Renal pelvis (tissue), 1 donor: ENCODE measurements at regions not wholly inside any gene's neighbourhood (a gene's known extent, or its start where the extent isn't known, plus 50 kb on each side); places are given as distances from the start of the nearest gene placed in this dataset.

ENCODE experiments used
- DNase-seq: peaks from one replicate; pipeline ENCODE4 v3.0.0-alpha.2; 2013

- no peak for DNase-seq
These were observed 146.7 kb upstream of the KLF14 start for GRCh38 chr7:130880668-130881067.

GRCh38 chr7:130881091-130881798, 147.2 kb upstream of the KLF14 start:
- no peak for DNase-seq

DNA sequence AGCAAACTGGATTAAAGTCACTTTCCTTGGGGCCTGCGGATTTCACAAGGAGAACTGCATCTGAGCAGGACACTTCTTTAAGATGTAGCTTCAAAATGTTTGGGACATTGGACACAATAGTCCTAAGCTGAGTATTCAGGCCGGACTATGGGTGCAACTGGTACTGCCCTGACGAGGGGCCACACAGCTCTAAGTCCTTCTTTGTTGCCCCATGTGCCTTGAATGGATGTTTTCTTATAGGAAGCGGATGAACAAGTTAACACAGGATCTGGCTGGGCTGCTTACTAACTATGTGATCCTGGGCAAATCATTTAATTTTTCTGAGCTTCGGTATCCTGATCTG, 147.8 kb upstream of the KLF14 start:
- no peak for DNase-seq

- no peak for DNase-seq
These were observed 148.4 kb upstream of the KLF14 start for GRCh38 chr7:130882396-130882795.

GRCh38 chr7:130883928-130884327, 149.9 kb upstream of the KLF14 start:
- no peak for DNase-seq

DNA sequence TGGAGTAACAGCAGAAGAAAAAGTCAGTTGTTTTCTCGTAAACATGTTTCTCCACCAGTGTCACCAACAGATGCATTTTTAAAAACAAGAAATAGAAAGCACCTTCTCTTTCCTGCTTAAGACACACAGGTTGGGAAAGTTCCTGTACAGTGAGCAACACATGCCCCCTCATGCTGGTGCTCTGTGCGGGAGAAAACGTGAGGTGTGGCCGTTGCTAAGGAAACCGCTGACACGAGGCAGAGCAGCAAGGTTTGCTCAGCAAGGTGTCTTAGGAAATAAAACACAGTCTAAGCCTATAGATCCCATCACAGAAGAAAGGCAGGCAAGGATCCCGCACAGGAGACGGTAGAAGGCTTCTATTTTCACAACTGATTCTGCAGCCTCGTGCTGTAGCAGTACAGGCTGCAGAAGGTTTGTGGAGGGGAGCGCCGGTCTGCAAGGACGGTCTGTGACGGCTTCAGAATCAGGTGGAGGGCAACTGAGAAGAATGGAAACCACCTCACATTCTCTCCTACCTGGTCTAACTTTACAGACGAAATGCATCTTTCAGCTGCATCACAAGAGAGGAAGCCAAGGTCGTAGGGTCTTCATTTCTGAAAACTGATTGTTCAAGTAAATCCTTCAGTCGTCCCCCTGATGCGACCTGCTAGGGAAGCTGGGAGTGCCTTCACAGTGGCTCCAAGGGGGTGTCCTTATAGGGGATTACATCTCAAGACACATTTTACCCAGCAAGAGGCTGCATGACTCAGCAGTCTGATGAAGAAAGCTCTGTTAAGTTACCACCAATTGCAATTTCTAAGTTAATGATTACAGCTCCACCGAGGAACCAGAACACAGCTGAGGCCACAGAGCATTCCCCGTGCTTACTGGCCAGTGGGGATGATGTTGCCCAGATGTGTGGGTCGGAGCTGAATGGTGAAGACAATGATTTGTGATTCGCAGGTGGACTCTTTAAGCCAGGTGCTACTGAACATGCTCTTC, 150.7 kb upstream of the KLF14 start:
- no peak for DNase-seq

DNA sequence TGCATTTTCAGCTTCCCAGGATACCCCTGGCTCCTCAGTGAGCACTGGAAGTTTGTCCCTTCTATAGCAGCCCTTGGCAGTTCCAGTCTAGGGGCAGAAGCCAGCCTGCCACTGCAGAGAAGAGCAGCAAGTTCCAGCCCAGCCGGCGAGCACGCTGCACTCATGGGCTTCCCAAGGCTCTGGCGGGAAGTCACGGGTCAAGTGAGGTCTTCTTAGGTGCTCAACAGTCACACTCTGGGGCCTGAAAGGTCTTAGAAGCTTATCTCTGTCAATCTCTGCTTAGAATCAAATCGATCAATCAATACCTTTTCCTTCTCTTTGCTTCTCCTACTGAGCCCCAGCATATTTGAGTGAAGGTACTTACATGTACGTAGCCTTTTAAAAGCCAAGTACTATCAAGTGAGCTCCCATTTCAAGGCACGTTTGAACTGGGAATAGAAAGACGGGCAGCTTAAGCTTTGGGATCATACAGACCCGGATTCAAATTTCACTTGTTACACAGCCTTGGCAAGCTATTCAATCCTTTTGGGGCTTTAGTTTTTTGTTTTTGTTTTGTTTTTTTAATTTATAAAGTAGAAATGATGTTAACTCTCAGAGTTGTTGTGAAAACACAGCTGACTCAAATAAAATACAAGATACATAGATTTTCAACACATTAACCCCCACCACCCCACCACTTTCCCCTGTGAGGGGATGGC, 152.6 kb upstream of the KLF14 start:
- no peak for DNase-seq

DNA sequence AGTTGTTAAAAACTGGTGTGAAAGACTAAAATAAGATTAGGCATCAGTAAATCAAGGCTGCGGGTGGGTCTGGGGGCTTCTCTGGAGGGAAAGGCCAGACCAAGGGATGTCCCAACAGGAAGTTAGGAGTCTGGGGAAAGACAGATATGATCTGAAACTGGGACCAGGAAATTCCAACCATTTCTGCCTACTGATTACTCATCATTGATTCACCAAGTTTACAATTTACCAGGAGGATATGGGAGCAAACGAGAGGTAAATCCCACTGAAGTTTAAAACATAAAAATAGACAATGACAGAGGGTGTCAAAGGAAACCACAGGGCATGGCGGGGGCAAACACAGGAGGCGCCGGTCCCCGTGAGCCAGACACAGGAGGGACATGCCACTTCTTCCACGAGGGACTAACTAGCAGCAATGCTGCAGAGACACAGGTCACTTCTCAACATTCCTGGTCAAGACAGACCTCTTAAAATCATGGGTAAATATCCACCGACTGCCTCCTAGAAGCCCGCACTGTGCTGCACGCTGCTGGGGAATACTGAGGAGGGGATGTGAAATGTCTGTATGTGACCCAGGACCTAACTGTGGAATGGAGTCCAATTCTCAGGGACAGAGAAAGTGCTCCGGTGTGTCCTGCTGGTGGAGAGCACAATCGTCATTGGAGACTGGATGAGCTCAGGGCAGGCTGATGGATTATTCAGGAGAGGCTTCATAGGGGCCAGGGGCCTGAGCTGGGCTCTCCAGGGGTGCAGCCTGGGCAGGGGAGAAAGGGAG, 153.4 kb upstream of the KLF14 start:
- DNase-seq, result no peak

- no peak for DNase-seq
These were observed 154.0 kb upstream of the KLF14 start for GRCh38 chr7:130887957-130888371.

DNA sequence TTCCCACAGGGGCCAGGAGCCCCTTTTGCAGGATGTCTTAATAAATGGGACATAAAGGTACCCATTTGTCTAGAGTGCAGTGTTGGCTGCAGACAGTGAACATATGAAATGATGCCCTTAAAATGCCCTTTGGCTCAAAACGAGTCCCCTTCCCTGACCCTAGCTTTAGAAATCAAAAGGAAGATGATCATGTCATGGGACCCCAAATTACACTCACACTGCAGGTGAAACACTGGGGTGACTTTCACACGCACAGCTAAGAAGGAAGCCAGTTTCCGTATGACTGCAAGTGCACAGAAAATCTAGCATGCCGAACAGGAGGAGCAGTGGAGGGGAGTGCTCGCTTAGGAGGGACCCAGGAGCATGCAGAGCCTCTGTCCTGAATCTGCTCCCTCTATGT, 154.5 kb upstream of the KLF14 start:
- DNase-seq, result no peak

DNA sequence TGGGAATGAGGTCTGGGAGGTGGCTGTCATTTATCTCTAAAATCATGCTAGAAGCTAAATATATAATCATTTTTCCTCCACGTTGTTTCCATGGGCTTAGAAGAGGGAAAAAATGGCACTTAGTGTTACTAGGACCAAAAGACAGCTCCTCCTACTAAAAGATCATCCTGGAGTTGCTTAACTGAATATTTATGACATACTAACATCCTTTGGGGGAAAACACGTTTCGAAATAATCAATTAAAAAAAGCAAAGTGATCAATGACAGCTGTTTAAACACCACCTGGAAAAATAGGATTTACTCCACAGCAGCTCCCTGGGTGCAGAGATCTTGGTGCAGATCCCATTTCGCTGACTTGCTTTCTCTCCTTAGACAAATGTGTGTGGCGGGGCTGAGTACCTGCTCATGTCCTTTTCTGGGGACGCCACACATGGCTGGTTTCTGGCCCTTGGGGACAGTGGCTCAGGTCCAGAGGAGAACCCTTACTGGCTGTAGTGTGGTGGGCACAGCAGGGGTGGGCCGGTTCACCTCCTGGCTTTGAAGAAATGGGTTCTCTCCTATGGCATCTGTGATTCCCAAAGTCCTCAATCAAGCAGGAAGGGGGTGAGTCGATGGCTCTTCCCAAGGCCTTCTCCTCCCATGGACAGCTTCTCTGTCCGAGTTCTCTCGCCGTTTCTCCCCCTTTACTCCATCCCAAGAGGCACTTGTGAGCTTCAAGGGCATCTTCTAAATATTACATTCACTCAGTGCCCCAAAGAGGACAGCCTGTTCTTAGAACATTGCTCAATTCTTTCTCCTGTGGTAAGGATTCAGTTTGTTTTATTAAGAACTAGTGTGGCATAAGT, 156.4 kb upstream of the KLF14 start:
- no peak for DNase-seq

DNA sequence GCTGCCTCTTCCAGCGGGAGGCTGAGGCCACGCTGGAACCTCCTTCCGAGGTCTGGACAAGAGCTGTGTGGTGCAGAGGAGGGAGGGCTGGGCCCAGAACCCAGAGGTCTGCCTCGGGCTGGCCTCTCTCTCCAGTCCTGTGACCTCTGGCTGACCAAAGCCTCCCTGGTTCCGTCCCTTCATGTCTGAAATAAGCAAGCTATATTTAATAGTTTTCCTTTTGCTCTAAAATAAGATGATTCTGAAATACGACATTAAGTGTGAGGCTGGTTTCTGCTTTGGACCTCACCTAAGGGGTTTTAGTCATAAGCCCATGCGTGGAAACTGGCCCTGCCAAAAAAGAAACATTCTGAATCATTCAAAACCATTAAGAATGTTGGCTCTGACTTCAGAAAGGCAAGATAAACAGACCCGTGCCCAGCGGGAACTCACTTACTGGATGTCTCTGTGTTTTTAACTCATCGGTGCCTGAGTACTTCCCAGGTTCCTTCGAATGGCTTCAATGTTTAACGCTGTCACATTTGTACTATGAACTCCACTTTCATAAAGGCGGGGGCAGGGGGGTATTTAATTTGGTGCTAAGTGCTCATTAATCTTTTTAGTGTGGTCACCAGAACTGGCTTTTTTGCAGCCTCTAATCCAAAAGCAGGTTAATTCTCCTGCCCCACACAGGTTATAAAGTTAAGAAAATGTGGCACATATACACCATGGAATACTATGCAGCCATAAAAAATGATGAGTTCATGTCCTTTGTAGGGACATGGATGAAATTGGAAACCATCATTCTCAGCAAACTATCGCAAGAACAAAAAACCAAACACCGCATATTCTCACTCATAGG, 157.5 kb upstream of the KLF14 start:
- no peak for DNase-seq

- DNase-seq, result no peak
These were observed 159.5 kb upstream of the KLF14 start for GRCh38 chr7:130893441-130893894.

- DNase-seq, result no peak
These were observed 160.3 kb upstream of the KLF14 start for GRCh38 chr7:130894146-130894908.

DNA sequence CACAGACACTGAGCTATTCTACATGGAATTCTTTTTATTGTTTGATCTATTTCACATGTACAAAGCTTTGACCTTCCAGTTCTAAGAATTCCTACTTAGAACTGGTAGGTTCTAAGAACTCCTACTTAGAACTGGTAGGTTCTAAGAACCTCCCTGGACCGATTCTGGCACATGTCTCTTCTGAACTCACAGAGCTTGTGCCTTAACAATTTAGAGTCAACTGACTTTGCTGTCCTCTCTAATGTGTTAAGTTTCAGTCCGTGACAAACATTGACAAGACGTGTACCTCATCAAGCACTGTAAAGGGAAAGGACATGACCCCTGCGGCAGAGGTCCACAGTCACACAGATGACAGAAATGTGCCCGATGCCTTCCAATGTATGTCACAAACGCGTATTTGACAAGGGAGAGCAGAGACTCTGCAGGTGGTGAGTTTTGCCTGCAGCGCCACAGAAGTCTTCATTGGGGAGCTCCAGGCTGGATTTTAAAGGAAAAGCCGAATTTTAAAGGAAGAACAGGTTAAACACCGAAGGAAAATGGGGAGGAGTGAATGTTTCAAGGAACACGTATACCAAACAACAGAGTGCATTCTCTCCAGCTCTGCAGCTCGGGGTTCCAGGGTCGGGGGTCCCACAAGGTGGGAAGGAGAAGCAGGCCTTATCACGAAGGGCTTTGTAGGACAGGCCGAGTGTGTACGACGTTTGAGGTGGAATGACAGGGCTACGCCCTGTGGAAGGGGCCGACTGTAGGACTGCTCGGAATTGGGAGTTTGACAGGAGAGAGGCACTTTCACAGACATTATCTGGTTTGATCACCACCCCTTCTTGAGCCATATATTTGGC, 161.1 kb upstream of the KLF14 start:
- no peak for DNase-seq

DNA sequence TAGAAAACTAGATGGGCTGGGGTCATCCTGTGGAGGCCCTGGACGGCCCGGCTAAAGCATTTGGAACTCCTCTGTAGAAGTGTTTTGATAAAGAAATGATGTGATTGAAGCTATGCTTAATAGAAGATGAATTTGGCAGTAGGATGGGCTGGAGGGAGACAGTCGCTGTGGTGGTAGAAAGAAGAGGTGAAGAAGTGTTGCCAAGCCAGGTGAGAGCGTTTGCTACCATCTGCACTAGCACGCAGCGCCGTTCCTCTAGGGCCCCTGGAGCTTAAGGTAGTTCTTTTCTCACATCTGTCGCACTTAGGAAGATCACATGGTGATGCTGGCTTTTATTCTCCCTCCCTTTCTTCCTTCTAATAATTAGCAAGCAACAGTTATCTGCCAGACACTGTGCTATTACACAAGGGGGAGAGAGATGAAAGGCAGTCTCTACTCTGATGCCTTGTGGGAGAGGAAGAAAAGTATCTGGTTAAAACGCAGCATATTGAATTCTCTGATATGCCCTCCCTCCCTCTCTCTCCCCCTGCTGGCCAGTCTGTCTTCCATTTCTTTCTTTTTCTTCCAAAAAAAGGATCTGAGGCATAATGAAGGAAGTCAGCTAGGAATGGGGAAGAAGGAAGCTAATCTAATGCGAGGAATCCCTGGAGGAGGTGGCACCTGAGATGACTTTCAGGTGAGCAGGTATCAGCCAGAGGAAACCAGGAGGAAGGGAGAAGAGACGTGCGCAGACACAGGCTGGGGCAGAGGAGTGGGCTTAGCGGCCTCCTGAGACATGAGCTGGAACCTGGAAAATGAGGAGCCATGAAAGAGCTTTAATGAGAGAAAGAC, 162.3 kb upstream of the KLF14 start:
- no peak for DNase-seq

DNA sequence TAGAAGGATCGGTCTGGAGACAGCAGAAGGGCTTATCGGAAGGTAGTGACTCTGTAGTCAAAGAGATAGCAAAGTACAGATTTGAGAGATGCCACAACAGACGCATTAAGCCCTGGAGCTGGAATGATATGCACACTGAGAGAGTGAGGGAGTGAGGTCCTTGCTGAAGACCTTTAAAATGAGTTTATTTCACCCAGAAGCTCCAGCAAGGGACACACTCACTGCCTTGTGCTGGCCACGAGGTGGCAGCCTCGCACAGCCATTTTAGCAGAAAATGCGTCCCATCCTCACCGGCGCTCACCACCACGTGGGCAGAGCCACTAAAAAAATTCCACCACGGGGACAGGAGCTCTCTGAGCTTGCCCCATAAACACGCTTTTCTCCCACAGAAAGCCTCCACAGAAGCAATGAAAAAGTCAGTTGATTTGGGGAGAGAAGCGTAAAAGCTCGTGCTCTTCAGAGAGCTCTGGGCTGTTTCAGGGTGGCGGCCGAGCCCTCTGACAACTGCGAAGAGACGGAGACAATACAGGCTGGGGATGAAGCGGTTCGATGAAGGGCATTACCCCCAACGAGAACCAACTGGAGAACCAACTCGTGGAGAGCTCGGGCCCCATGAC, 163.0 kb upstream of the KLF14 start:
- DNase-seq, result peak; percentile 80
